H1 (cell line): ENCODE measurements at regions not wholly inside any gene's neighbourhood (a gene's known extent, or its start where the extent isn't known, plus 50 kb on each side); places are given as distances from the start of the nearest gene placed in this dataset.

Source experiments
- CTCF ChIA-PET: fragments of 300-600 bp; sonication (Branson Sonifier 250); formaldehyde crosslinking; loops from one replicate; lab custom pipeline; 2021; ENCODE audit not compliant: partially characterized antibody; lab: Charles Lee
- POLR2A ChIA-PET: fragments of 300-600 bp; sonication (Branson Sonifier 250); formaldehyde crosslinking; loops from one replicate; lab custom pipeline; 2021; ENCODE audit warnings: inconsistent platforms; ENCODE audit not compliant: partially characterized antibody; lab: Charles Lee
- DNase-seq, 2 experiments: peaks; one replicate each; pipeline versions ENCODE4 v3.0.0 to v3.0.0-alpha.2; 2010 to 2022; ENCODE audit warnings: low spot score in 2 of 2, low read depth in 1 of 2, mixed read lengths in 1 of 2
- FAIRE-seq: peaks from 2 replicates; lab custom pipeline; 2011; peaks lifted over from hg19 to GRCh38; lab: Jason Lieb, UNC
- H2AFZ ChIP-seq: 2 replicates; pipeline ENCODE4 v1.8.1; 2012; ENCODE audit warnings: low read length, inconsistent platforms
- H2AK5ac ChIP-seq: 2 replicates; pipeline ENCODE4 v1.6.1; 2013; ENCODE audit warnings: low read depth, low read length
- H2BK120ac ChIP-seq: replicated peaks from 2 replicates; pipeline ENCODE3; 2013; ENCODE audit warnings: low read depth, low read length, inconsistent platforms
- H2BK12ac ChIP-seq: 2 replicates; pipeline ENCODE4 v1.6.1; 2013; ENCODE audit warnings: low read depth, low read length
- H2BK15ac ChIP-seq: 2 replicates; pipeline ENCODE4 v1.6.1; 2013; ENCODE audit warnings: low read length
- H2BK20ac ChIP-seq: 2 replicates; pipeline ENCODE4 v1.6.1; 2013; ENCODE audit warnings: low read length
- H2BK5ac ChIP-seq: 2 replicates; pipeline ENCODE4 v1.6.1; 2013; ENCODE audit warnings: low read depth, low read length
- H3K14ac ChIP-seq: 2 replicates; pipeline ENCODE4 v1.6.1; 2013; ENCODE audit warnings: inconsistent platforms; ENCODE audit not compliant: insufficient read length
- H3K18ac ChIP-seq: 2 replicates; pipeline ENCODE4 v1.6.1; 2013; ENCODE audit warnings: low read length; ENCODE audit errors: extremely low read depth
- H3K23ac ChIP-seq: 2 replicates; pipeline ENCODE4 v1.6.1; 2013; ENCODE audit warnings: inconsistent platforms; ENCODE audit not compliant: insufficient read length
- H3K23me2 ChIP-seq: 2 replicates; pipeline ENCODE4 v1.6.1; 2013; ENCODE audit warnings: low read depth, low read length
- H3K27ac ChIP-seq: 2 replicates; pipeline ENCODE4 v1.6.1; 2011; ENCODE audit warnings: low read depth, low read length, inconsistent platforms
- H3K27me3 ChIP-seq, 4 experiments: replicated peaks in 1 of 4; 1 replicate in 1 of 4; 2 replicates in 3 of 4; pipeline versions ENCODE4 v1.6.1 to v1.8.1; 2011 to 2013; ENCODE audit warnings: low read length in 3 of 4, mild to moderate bottlenecking in 3 of 4, inconsistent platforms in 2 of 4, mixed read lengths in 2 of 4, moderate library complexity in 1 of 4; ENCODE audit not compliant: control insufficient read depth in 3 of 4, insufficient read depth in 3 of 4; ENCODE audit errors: extremely low read depth in 1 of 4
- H3K36me3 ChIP-seq, 4 experiments: 2 replicates each; pipeline versions ENCODE4 v1.6.1 to v1.8.1; 2011 to 2013; ENCODE audit warnings: mild to moderate bottlenecking in 4 of 4, low read length in 3 of 4, moderate library complexity in 2 of 4, control low read depth in 1 of 4, inconsistent platforms in 1 of 4; ENCODE audit not compliant: insufficient read depth in 4 of 4, control insufficient read depth in 2 of 4
- H3K4ac ChIP-seq: replicated peaks from 2 replicates; pipeline ENCODE3; 2013; ENCODE audit warnings: low read length, low read depth, mixed read lengths, inconsistent platforms; ENCODE audit not compliant: insufficient read length
- H3K4me1 ChIP-seq, 4 experiments: replicated peaks in 1 of 4; 1 replicate in 1 of 4; 2 replicates in 3 of 4; pipeline versions ENCODE4 v1.6.1 to v1.8.1; 2011 to 2013; ENCODE audit warnings: low read length in 3 of 4, inconsistent platforms in 2 of 4, mixed read lengths in 1 of 4; ENCODE audit not compliant: insufficient read depth in 4 of 4, control insufficient read depth in 3 of 4
- H3K4me2 ChIP-seq, 2 experiments: 2 replicates each; pipeline versions ENCODE4 v1.6.1 to v1.8.1; 2011 to 2013; ENCODE audit warnings: low read depth in 2 of 2, low read length in 2 of 2, control low read depth in 1 of 2, inconsistent platforms in 1 of 2, mild to moderate bottlenecking in 1 of 2; ENCODE audit not compliant: insufficient read depth in 1 of 2
- H3K4me3 ChIP-seq, 4 experiments: fragments of 200-600, 300-600 bp in 1 of 4; sonication (generic), shearing (Covaris generic), sonication (Bioruptor Twin) in 1 of 4; 2 replicates each; pipeline versions ENCODE4 v1.5.1 to v1.8.1; 2011 to 2016; ENCODE audit warnings: low read length in 4 of 4, low read depth in 3 of 4, control low read depth in 2 of 4, inconsistent platforms in 2 of 4, mild to moderate bottlenecking in 2 of 4, mixed read lengths in 1 of 4, moderate library complexity in 1 of 4; ENCODE audit not compliant: insufficient read depth in 2 of 4; ENCODE audit errors: extremely low read depth in 1 of 4
- H3K56ac ChIP-seq: replicated peaks from 2 replicates; pipeline ENCODE3; 2013; ENCODE audit warnings: low read depth, mild to moderate bottlenecking, mixed read lengths, low read length, inconsistent platforms; ENCODE audit not compliant: insufficient read length
- H3K79me1 ChIP-seq: 2 replicates; pipeline ENCODE4 v1.6.1; 2013; ENCODE audit warnings: low read depth, low read length, control low read depth
- H3K79me2 ChIP-seq, 2 experiments: 2 replicates each; pipeline versions ENCODE4 v1.6.1 to v1.8.1; 2012 to 2013; ENCODE audit warnings: low read length in 2 of 2, mild to moderate bottlenecking in 2 of 2, inconsistent platforms in 1 of 2; ENCODE audit not compliant: insufficient read depth in 2 of 2, control insufficient read depth in 1 of 2
- H3K9ac ChIP-seq, 4 experiments: replicated peaks in 1 of 4; 1 replicate in 1 of 4; 2 replicates in 3 of 4; pipeline versions ENCODE4 v1.6.1 to v1.8.1; 2011 to 2013; ENCODE audit warnings: low read depth in 3 of 4, low read length in 3 of 4, control low read depth in 2 of 4, mild to moderate bottlenecking in 2 of 4, moderate library complexity in 2 of 4, inconsistent platforms in 1 of 4; ENCODE audit errors: extremely low read depth in 1 of 4
- H3K9me3 ChIP-seq, 2 experiments: 2 replicates each; pipeline versions ENCODE4 v1.6.1 to v1.8.1; 2012 to 2013; ENCODE audit warnings: mild to moderate bottlenecking in 2 of 2, moderate library complexity in 2 of 2, control low read depth in 1 of 2, inconsistent platforms in 1 of 2, low read depth in 1 of 2, low read length in 1 of 2, mixed read lengths in 1 of 2; ENCODE audit not compliant: insufficient read depth in 2 of 2
- H4K20me1 ChIP-seq, 2 experiments: replicated peaks in 1 of 2; 2 replicates each; pipeline versions ENCODE3 to v1.8.1; 2011 to 2013; ENCODE audit warnings: inconsistent platforms in 2 of 2, low read length in 2 of 2, mild to moderate bottlenecking in 1 of 2; ENCODE audit not compliant: insufficient read depth in 2 of 2, control insufficient read depth in 1 of 2
- H4K5ac ChIP-seq: 2 replicates; pipeline ENCODE4 v1.6.1; 2013; ENCODE audit warnings: low read length, low read depth, mixed read lengths, inconsistent platforms; ENCODE audit not compliant: insufficient read length
- H4K8ac ChIP-seq: 2 replicates; pipeline ENCODE4 v1.8.0; 2013; ENCODE audit warnings: mild to moderate bottlenecking, moderate library complexity, low read length, inconsistent platforms; ENCODE audit not compliant: insufficient read depth; ENCODE audit errors: extremely low read depth
- H4K91ac ChIP-seq: replicated peaks from 2 replicates; pipeline ENCODE3; 2013; ENCODE audit warnings: low read length, mixed read lengths, inconsistent platforms; ENCODE audit not compliant: insufficient read length
- BRCA1 ChIP-seq: IDR thresholded peaks from 2 replicates; pipeline ENCODE4 v1.6.1; 2012; ENCODE audit warnings: low read depth, low read length, improper control_type of control experiment
- CEBPB ChIP-seq: IDR thresholded peaks from 2 replicates; pipeline ENCODE4 v1.6.1; 2012; ENCODE audit warnings: low read depth, low read length
- CHD2 ChIP-seq: IDR thresholded peaks from 2 replicates; pipeline ENCODE4 v1.6.1; 2012; ENCODE audit warnings: low read length, improper control_type of control experiment
- EGR1 ChIP-seq: IDR thresholded peaks from 2 replicates; pipeline ENCODE4 v1.6.1; 2011; ENCODE audit warnings: low read depth, low read length, borderline replicate concordance
- EP300 ChIP-seq, 2 experiments: IDR thresholded peaks; 1 replicate in 1 of 2; 2 replicates in 1 of 2; pipeline ENCODE4 v1.6.1; 2011 to 2012; ENCODE audit warnings: low read depth in 2 of 2, low read length in 2 of 2, mild to moderate bottlenecking in 2 of 2, borderline replicate concordance in 1 of 2, inconsistent platforms in 1 of 2, moderate library complexity in 1 of 2
- FOSL1 ChIP-seq: IDR thresholded peaks from 2 replicates; pipeline ENCODE4 v1.6.1; 2011; ENCODE audit warnings: mild to moderate bottlenecking, low read depth, low read length, moderate library complexity; ENCODE audit not compliant: insufficient read depth
- GABPA ChIP-seq: IDR thresholded peaks from 2 replicates; pipeline ENCODE4 v1.6.1; 2011; ENCODE audit warnings: mild to moderate bottlenecking, low read length, moderate library complexity, borderline replicate concordance; ENCODE audit not compliant: insufficient read depth
- HDAC2 ChIP-seq, 2 experiments: fragments of 300-600 bp in 1 of 2; sonication (generic) in 1 of 2; IDR thresholded peaks; 2 replicates each; pipeline ENCODE4 v1.6.1; 2011 to 2012; ENCODE audit warnings: low read depth in 2 of 2, low read length in 2 of 2, mild to moderate bottlenecking in 2 of 2, moderate library complexity in 2 of 2, borderline replicate concordance in 1 of 2, inconsistent platforms in 1 of 2
- MAFK ChIP-seq: IDR thresholded peaks from 2 replicates; pipeline ENCODE4 v1.6.1; 2012; ENCODE audit warnings: low read depth, mild to moderate bottlenecking, improper control_type of control experiment, low read length
- POLR2A ChIP-seq, 2 experiments: IDR thresholded peaks; 1 replicate in 1 of 2; 2 replicates in 1 of 2; pipeline ENCODE4 v1.6.1; 2011; ENCODE audit warnings: low read depth in 2 of 2, low read length in 2 of 2, mild to moderate bottlenecking in 2 of 2; ENCODE audit errors: control extremely low read depth in 1 of 2
- POLR2AphosphoS5 ChIP-seq: IDR thresholded peaks from 2 replicates; pipeline ENCODE4 v1.6.1; 2011; ENCODE audit warnings: low read depth, low read length
- SIRT6 ChIP-seq: IDR thresholded peaks from one replicate; pipeline ENCODE4 v1.7.1; 2012; ENCODE audit warnings: low read length, inconsistent platforms
- SP1 ChIP-seq: IDR thresholded peaks from 2 replicates; pipeline ENCODE4 v1.6.1; 2011; ENCODE audit warnings: low read depth, low read length
- TCF12 ChIP-seq: IDR thresholded peaks from 2 replicates; pipeline ENCODE4 v1.6.1; 2011; ENCODE audit warnings: low read depth, mild to moderate bottlenecking, low read length
- WGBS, 2 experiments: shearing (Covaris generic) in 1 of 2; methylation state at CpG; one replicate each; pipeline versions ENCODE4 v1.1.6 to v1.1.7; 2013 to 2015; ENCODE audit warnings: low lambda C conversion rate in 2 of 2, mixed read lengths in 2 of 2, inconsistent platforms in 1 of 2, low coverage in 1 of 2, missing lambda C conversion rate in 1 of 2; ENCODE audit not compliant: insufficient replicate concordance in 2 of 2, insufficient coverage in 1 of 2, insufficient read length in 1 of 2; ENCODE audit errors: extremely low coverage in 1 of 2, missing lambda C conversion rate in 1 of 2; 5-methylcytosine and 5-hydroxymethylcytosine counted together

DNA sequence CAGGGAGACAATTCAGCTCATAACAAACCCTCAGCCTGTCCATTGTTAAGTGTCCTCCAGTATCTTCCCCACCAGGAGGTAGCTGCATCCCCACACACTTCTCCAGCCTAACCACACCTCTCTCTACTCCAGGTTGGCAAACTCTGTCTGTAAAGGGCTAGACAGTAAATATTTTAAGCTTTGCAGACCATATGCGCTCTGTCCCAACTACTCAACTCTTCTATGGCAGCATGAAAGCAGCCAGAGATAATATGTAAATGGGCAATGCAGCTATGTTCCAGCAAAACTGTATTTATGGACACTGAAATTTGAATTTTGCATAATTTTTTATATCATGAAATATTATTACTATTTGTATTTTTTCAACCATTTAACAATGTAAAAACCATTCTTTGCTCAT is 230.4 kb upstream of the STT3B start:
- Histone ChIP-seq H2BK15ac (no peak overlapping the region), H3K18ac (no peak overlapping the region), H3K9ac (no peak overlapping the region), H4K91ac (no peak overlapping the region), H3K79me2 (no peaks in the 10 kb centered on the region), H3K23me2 (no peaks in the 10 kb centered on the region; the same call in 1 of the 2 replicates), H3K79me1 (no peaks in the 10 kb centered on the region), H4K8ac (no peak overlapping the region), H3K36me3 (no peaks in the 10 kb centered on the region), H3K9me3 (peaks cover 1 to 3% of the 10 kb centered on the region in 2 experiments; a peak in 1 of 4 replicates), H2AFZ (no peak overlapping the region), H3K4me1 (no peaks in the 10 kb centered on the region), H2AK5ac (no peak overlapping the region), H3K4me2 (no peak overlapping the region), H4K20me1 (no peaks in the 10 kb centered on the region), H3K14ac (no peak overlapping the region), H2BK120ac (no peak overlapping the region), H3K4me3 (no peak overlapping the region), H3K27me3 (no peaks in the 10 kb centered on the region), H3K27ac (no peak overlapping the region), H2BK12ac (no peak overlapping the region), H2BK5ac (no peak overlapping the region), H3K23ac (no peak overlapping the region), H2BK20ac (no peak overlapping the region), H4K5ac (no peak overlapping the region), H3K56ac (no peak overlapping the region), H3K4ac (no peak overlapping the region)
- DNase-seq (no peak), FAIRE-seq (no peak)
- ChIA-PET POLR2A (no interaction called here), CTCF (interaction anchor here (0.9 kb wide), 1 partner anchor 12 kb away, joined by 3 read pairs; no protein-coding TSS in a partner anchor)
- WGBS, 2 experiments, result 95% methylated on average over 1 of the region's 1 CpG; no CpG with 5 or more reads in 1 of the 2 experiments
- no peak for TF ChIP-seq POLR2A (IDR thresholded peaks at IDR 0.05; ENCODE audit: control extremely low read depth in 1 of 2, low read depth in 2 of 2, low read length in 2 of 2)
- TF ChIP-seq SP1, result no peak
- no peak for TF ChIP-seq FOSL1
- no peak for TF ChIP-seq EGR1
- TF ChIP-seq CEBPB, result no peak
- no peak for TF ChIP-seq MAFK
- TF ChIP-seq EP300 (IDR thresholded peaks at IDR 0.05; ENCODE audit: borderline replicate concordance in 1 of 2, low read depth in 2 of 2, low read length in 2 of 2), result no peak
- TF ChIP-seq CHD2, result no peak
- no peak for TF ChIP-seq GABPA
- no peak for TF ChIP-seq BRCA1
- TF ChIP-seq TCF12, result no peak
- TF ChIP-seq HDAC2 (IDR thresholded peaks at IDR 0.05; ENCODE audit: borderline replicate concordance in 1 of 2, low read depth in 2 of 2, low read length in 2 of 2), result no peak
- no peak for TF ChIP-seq POLR2AphosphoS5
- TF ChIP-seq SIRT6, result no peak
